Head of caudate nucleus (tissue), 42 donors: ENCODE measurements at regions not wholly inside any gene's neighbourhood (a gene's known extent, or its start where the extent isn't known, plus 50 kb on each side); places are given as distances from the start of the nearest gene placed in this dataset.
"Not testable (repeated sequence)": the region's sequence is repeated elsewhere in the genome, so short reads cannot be mapped to it uniquely, and the experiment has no call there.

Experiments used
- DNase-seq, 42 donors: peaks; one replicate each; pipeline versions ENCODE4 v3.0.0 to v3.0.0-alpha.2; 2020 to 2021; ENCODE audit warnings: mixed read lengths in 7 of 42
- intact Hi-C: fragments of 100-400 bp; cut with DNase I; formaldehyde crosslinking; loops from one replicate; pipeline ENCODE4 v1.15.0; 2022

DNA sequence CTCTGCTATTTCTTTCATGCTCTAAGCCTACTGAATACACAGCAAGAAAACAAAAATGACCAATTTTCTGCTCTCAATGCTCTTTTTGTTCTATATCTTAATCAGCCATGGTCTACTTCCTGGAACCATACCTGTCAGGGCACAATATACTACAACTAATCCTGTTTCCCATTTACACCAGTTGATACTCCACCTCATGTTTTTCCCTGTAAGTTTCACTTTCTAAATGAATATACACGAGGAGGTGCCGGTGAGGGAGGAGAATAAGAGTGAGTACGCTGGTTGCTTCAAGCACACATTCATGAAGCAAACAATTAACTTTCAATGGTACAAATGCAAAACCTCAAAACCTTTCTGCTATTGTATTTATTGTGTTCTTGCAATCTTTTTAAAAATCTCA lies 443.1 kb upstream of the ID4 start:
- DNase-seq, result no peak
- intact Hi-C loops, result no loop called here

DNA sequence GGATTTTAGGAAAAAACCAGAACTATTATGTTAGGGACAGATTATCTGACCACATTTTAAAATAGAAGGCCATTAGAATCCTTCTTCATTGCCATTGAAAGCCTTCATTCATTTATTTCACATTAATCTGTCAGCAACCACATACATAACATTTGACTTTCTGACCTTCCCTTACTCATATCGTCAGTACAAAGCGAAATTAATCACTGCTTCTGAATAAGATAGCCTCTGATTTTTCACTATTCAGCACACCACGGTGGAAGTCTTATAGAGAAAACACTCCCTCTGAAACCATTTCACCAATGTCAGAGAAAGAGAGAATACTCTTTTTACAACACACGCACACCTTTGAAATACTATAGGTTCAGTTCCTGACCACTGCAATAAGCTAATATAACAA lies 442.5 kb upstream of the ID4 start:
- DNase-seq, result no peak
- intact Hi-C loops, result no loop called here

DNA sequence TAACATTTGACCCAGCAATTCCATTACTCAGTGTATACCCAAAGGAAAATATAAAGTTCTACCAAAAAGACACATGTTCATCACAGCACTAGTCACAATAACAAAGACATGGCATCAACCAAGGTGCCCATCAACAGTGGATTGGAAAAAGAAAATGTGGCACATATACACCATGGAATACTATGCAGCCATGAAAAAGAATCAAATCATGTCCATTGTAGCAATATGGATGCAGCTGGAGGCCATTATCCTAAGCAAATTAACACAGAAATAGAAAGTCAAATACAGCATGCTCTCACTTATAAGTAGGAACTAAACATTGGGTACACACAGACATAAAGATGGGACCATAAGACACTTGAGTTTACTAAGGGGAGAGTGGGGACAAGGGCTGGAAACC lies 441.9 kb upstream of the ID4 start:
- intact Hi-C loops, result no loop called here
- DNase-seq, result no peak

DNA sequence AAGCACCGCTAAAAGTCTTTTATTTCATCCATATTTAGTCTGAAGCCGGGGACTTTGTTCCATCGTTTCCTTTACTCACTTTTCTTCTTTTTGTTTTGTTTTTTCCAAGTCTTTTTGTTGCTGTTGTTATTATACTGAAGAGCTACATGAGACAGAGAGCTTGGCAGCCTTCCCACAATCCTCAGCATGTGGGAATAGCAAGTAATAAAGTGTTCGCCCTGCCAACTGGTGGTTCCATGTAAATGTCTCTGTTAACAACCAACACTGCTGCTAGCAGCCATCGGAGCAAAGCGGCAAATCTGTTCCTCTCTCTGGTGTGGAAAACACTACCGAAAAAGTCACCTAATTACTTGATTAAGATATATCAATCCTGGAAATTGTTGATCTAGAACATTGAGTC lies 437.8 kb upstream of the ID4 start:
- intact Hi-C loops, result no loop called here
- DNase-seq, result peak in 17 of 42 donors; percentile 2 to 45 (median 14)

DNA sequence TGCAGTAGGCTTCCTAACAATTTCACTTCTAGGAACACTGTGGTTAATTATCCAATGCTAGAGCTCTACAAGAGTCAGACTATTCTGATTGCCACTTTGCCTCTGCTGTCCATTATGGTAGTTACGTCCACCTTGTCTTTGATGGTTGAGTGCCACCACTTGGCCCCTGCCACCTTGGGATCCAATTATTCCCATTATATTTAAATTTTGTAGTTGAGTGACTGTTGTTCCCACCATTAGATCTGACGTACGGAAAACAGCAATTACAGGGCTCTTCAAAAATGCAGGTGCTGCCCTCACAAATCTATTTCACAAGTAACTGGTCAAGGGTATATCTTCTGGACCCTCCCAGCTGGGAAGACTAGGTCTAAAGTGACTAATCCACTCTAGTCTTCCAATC lies 432.3 kb upstream of the ID4 start:
- intact Hi-C loops, result not testable (repeated sequence)

DNA sequence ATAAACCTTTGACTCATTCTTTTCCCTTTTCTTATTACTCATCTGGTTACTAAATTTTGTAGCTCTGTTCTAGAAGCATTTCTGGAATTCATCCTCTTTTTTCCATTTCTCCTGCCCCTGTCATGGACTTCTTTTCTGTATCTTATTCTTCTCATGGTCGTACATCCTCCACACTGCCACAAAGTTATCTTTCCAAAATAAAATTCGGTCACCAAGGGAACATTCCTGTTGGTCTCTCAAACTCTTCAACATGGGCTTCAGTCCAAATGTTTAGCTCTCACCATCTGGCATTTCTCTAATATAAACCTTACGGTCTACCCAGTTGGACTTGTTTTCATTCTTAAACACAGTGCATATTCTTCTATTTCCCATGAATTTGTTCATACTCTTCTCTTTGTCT lies 428.8 kb upstream of the ID4 start:
- no peak for DNase-seq
- intact Hi-C loops, result no loop called here

More for the DNA sequence above, 432.3 kb upstream of the ID4 start:
- DNase-seq, result not testable (repeated sequence)

DNA sequence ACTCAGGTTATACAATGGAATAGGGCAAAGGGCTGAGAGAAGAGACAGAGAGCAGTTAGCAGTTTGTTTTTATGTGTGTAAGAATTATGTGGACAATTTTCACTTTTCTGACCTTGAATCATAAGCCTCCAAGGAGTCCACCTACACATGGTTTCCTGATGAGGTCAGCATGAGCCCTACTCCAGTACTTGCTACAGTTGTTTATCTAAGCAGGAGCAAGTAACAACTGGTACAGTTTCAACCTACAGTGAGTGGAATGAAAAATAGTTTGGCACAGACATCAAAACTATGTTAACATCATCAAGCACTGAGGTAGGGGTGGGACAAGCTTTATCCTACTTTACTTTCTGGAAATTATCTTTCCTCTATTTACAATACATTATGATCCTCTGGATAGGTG lies 426.7 kb upstream of the ID4 start:
- no peak for DNase-seq
- intact Hi-C loops, result no loop called here

DNA sequence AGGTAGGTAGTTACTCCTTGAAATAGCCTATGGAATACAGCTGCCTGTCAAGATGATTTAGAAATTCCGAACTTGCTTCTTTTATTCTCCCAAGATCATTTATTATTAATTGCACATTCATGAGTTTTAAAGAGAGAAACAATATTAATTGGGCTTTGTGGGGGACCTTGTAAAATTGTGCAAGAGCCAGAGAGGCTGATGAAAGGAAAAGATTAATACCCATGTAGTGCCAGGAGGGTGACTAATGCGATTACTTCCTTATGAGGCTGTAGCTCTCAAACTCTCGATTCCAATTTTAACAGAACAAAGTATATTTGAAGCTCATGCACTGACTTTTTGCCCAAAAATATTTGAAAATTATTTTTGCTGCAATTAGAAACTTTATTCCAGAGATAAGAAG lies 423.8 kb upstream of the ID4 start:
- no peak for DNase-seq
- intact Hi-C loops, result no loop called here

DNA sequence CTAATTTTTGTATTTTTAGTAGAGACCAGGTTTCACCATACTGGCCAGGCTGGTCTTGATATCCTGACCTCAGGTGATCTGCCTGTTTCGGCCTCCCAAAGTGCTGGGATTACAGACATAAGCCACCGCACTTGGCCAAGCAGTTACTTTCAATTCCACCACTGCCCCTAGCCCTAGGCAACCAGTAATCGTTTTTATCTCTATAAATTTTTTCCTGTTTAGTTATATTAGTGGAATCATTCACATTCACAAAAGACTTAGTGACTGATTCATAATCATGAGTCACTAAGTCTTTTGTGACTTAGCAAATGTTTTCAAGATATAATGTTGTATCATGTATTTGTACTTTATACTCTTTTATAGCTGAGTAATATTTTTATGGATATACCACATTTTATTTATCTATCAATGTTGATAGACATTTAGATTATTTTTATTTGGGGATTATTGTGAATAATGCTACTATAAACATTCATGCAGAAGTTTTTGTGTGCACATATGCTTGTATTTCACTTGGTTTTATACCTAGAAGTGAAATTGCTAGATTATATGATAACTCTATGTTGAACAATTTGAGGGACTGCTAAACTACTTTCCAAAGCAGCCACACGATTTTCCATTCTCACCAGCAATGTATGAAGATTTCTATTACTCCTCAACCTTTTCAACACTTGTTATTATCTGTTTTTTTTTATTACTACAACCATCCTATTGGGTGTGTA lies 421.4 kb upstream of the ID4 start:
- intact Hi-C loops, result no loop called here
- no peak for DNase-seq

DNA sequence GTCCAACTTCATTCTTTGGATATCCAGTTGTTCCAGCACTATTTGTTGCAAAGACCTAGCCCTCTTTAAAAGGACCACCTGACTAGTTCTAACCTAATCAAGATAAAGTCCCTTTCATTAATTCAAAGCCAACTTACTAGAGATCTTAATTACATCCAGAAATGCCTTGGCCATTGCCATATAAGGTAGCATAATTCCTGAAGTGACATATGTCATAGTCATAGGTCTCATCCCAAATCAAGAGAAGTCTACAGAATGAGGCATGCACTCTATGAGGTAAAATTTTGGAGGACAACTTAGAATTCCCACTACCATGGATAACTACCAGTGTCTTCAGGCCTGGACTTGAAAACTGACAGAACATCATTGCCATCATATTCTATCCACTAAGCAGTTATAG lies 420.4 kb upstream of the ID4 start:
- intact Hi-C loops, result no loop called here

DNA sequence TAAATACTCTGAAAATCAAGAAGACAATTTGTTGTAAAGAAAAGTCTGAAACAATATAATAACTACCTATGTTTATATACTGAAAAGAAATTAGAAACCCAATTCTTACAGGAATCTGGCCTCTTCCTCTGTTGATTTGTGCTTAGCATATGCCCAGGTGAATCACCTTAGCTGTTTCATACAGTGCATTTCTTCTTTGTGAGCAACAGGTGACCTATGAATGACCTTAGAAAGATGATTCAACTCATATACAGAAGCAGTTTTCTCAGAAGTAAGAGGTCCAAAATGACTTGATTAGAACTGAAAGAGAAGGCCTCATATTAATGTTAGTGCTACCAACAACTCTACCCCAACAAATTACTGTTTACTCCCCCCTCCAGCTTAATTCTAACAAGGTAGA lies 419.5 kb upstream of the ID4 start:
- DNase-seq, result no peak
- intact Hi-C loops, result no loop called here

More for the DNA sequence above, 420.4 kb upstream of the ID4 start:
- DNase-seq, result no peak

DNA sequence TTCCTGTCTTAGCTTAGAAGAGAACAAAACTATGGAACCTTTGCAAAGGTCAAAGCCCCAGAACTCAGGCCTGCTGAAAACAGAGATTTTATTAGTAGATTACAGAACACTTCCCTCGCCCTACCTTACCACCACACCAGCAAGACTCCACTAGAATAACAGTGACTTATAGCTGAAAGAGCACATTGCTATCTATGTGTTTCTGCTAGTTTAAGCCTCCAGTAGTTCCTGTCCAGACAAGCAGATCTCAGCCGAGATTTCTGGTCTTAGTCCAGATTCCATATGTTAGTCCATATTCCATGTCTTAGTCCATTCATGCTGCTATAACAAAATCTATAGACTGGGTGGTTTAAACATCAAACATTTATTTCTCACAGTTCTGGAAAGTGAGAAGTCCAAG lies 412.3 kb upstream of the ID4 start:
- no peak for DNase-seq
- intact Hi-C loops, result no loop called here

DNA sequence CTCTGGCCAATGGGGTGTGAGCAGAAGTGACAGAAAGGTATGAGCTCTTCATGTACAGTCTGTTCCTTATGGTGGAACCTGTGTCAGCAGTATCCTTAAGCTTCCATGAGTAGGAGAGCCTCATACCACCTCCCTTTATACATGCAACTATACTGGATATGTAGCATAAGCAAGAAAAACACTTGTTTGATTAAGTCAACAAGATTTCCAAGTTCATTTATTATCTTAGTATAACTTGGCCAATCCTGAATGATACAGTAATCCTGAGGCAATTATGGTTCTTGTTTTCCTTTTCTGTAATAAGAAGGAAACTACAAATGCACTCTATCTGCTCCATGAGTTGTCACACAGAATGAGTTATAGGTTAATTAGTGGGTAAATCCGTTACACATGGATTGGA lies 409.6 kb upstream of the ID4 start:
- DNase-seq, result no peak
- intact Hi-C loops, result no loop called here

DNA sequence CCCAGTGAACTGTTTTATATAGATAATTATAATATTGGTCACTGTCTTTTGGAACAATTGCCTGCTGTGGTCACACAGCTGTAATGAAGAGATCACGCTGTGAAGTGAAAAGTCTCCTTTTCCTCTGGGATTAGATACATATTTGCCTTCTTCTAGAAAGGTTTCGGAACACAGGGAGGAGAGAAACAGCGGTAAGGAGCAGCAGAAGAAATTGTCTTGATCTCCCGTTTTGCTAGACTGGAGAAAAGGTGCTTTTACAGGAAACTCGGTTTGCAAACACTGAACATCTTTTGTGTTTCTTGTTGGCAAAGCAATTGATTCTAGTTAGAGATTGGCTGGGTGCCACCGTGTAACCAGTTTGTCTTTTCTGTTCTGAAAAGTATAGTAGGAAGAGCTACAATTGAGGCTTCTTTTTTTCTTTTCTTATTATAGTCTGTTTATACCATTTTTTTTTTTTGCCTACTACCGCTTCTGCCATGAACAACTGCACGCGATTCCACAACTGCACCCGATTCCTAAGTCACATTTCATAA lies 404.1 kb upstream of the ID4 start:
- DNase-seq, result peak in 11 of 42 donors; percentile 4 to 48 (median 17)
- intact Hi-C loops, result no loop called here

DNA sequence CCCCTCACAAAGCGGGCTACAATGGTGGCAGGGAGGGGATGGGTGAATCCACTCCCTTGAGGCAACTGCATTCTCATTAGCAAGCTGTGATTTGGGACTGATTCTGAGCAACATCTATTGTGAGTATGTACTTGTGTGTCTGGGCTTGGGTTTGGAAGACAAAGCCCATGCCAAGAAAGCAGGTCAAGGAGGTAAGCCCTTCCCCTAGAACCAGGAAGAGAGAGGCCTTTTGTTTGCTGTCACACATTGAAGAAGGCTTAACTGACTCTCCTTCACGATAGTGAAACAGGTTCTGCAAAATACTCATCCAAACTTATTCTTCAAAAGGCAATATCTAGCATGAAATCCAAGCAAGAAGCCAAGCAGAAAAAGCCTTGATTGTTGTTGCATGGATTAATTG lies 403.1 kb upstream of the ID4 start:
- intact Hi-C loops, result no loop called here

DNA sequence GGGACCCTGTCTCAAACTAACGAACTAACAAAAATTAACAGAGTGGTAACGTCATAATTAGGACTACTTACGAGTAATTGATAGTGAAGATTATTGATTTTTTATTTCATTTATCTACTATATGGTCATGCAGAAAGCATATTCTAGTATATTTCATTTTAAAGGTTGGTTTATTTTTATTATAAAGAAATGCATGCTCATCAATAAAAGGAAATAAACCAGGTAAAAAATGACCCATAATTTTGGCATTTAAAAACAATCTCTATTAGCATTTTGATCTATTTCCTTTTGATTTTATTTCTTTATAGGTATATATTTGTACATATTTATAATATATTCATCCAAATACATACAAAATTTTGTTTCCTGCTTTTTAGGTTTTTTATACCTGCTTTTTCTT lies 401.4 kb upstream of the ID4 start:
- no peak for DNase-seq
- intact Hi-C loops, result no loop called here

More for the DNA sequence above, 403.1 kb upstream of the ID4 start:
- DNase-seq, result no peak

DNA sequence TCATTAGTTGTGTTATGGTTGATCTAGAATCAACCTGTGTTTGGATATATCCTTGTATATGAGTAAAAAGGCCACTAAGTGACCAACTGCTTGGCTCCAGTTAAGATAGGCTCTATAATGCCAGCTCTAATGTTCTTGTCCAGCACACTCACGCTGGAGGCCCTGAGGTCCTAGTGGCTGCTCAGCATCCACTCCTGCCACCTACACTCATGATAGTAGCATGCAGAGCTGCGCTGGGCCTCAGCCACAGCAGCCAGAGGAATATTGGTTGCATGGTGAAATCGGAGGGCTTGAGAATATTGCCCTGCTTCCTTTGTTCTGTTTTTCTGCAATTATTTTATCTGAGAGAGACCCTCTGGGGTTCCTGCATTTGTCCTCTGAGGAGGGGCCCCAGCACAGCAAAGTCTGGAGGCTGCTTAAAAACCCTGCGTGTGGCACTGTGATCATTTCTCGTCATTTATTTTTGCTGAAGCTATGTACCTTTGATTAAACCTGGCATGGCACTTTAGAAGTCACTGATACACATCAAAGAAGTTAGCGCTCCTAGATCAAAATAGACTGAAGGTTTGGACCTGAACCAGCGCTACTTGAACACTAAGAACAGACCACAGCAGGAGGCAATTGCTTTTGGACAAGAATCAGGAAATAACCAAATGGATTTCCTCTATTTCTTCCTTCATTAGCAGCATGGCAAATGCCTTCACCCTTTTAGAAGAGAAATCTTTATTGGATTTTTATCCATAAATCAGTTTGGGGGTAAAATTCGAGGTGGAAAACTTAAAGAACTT lies 398.4 kb upstream of the ID4 start:
- no peak for DNase-seq
- intact Hi-C loops, result no loop called here

DNA sequence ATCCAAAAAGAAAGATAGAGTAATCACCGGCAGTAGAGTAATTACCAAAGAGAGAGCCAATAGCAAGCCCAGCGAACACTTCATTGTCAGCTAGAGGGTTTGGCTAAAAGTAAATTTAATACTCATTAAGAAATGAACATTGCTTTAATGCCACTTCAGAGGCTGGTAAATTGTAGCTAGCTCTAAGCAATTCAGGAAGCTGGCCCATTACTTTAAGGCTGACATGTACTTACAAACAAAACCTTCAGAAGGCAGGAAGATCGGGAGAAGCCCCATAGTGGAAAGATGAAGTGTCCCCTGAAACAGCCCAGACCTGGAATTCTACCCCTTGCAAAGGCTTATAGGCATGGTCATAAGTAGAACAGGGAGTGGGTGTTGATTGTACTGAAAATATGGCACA lies 396.6 kb upstream of the ID4 start:
- intact Hi-C loops, result no loop called here
- DNase-seq, result no peak

DNA sequence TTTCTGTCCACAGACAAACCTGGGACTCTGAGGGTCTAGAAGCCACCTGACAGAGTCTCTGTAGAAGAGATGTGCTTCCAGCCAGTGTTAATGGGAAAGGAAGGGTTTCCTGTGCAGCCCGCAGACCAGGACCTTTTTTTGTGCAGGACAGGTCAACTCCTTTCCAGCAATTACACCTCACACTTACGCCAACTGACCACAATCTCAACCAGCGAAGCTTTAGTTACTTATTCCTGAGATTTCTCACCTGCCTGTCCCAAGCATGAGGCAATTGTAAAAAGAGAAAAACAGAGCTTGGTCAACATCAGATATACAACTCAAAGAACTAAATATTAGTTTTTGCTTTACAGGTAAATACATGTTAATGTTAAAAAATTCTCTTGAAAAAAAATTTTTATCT lies 393.8 kb upstream of the ID4 start:
- intact Hi-C loops, result no loop called here
- DNase-seq, result no peak

DNA sequence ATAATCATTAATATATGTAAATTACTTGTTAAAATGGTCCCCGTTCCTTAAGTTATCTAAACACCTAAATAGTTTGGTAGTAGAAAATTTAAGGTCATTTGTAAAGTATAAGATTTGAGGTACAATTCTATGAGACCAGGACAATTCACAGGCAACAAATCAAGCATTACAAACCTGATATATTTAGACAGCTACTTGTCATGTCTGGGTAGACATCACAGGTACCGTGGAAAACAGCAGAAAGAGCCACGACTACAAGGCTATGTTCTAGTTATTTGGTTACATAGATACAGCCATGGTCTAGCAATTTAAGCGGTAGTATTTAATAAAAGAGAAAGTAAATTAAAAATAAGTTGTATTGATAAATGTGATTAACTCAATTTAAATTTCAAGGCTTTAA lies 393.1 kb upstream of the ID4 start:
- no peak for DNase-seq
- intact Hi-C loops, result no loop called here

DNA sequence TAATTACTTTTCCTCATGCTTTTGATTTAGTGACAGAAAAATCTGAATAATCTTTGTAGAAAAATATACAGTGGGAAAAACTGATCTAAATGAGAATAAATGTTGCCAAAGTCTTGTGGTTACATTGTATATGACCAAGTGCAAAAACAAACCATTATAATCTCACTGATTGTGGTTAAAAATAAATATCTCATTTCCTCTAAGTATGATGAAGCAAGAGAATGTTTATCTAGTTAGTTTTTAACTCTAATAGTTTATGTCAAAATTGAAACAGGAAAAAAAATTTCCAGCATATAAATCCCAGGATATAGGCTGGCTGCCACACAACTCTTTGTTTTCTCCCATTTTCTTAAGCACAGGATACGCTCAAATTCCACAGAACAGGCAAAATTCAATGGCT lies 392.7 kb upstream of the ID4 start:
- no peak for DNase-seq
- intact Hi-C loops, result no loop called here
